Activated naive CD8-positive, alpha-beta T cell treated with anti-CD3 and anti-CD28 coated beads, Interleukin-2, amount 10 ng/mL, durations not matched to agents 7 days and 5 days (primary cell): ENCODE measurements at regions not wholly inside any gene's neighbourhood (a gene's known extent, or its start where the extent isn't known, plus 50 kb on each side); places are given as distances from the start of the nearest gene placed in this dataset.

Source experiments
- ATAC-seq: fragments of 150-1000 bp; cut with Tn5 transposase; one replicate; pipeline ENCODE4 v1.10.0; 2021; ENCODE audit warnings: low read depth, moderate library complexity
- POLR2A ChIA-PET: fragments of 350-600 bp; sonication (Branson Sonifier 250); formaldehyde crosslinking; loops from one replicate; lab custom pipeline; 2021; ENCODE audit warnings: antibody characterized with exemption; lab: Charles Lee
- DNase-seq: peaks from one replicate; pipeline ENCODE4 v3.0.0; 2021
- H3K27ac Mint-ChIP-seq: one replicate; pipeline ENCODE4 v1.8.0; 2022; ENCODE audit warnings: mild to moderate bottlenecking, mixed read lengths
- H3K27me3 Mint-ChIP-seq: one replicate; pipeline ENCODE4 v1.8.0; 2022; ENCODE audit warnings: mild to moderate bottlenecking, moderate library complexity, mixed read lengths
- H3K36me3 Mint-ChIP-seq: one replicate; pipeline ENCODE4 v1.8.0; 2021; ENCODE audit warnings: mild to moderate bottlenecking, mixed read lengths
- H3K4me1 Mint-ChIP-seq: one replicate; pipeline ENCODE4 v1.8.0; 2021; ENCODE audit warnings: mixed read lengths
- H3K4me3 Mint-ChIP-seq: one replicate; pipeline ENCODE4 v1.8.0; 2022; ENCODE audit warnings: mild to moderate bottlenecking, moderate library complexity, mixed read lengths
- H3K9me3 Mint-ChIP-seq: one replicate; pipeline ENCODE4 v1.8.0; 2021; ENCODE audit warnings: mixed read lengths

- DNase-seq (no peak), ATAC-seq (no peak)
- Mint-ChIP-seq H3K27ac (no peak overlapping the region), H3K27me3 (no peaks in the 10 kb centered on the region), H3K36me3 (no peaks in the 10 kb centered on the region), H3K4me1 (peaks cover 8% of the 10 kb centered on the region), H3K9me3 (peaks cover 2% of the 10 kb centered on the region), H3K4me3 (no peak overlapping the region)
- POLR2A ChIA-PET, result interaction anchor here (0.8 kb wide), 1 partner anchor 287 kb away, joined by 3 read pairs; the partner anchor contains the start of gene TRIB2
These were observed 287.9 kb upstream of the TRIB2 start for GRCh38 chr2:12428786-12429185.

- DNase-seq (no peak), ATAC-seq (no peak)
- POLR2A ChIA-PET, result no interaction called here
- H3K36me3 Mint-ChIP-seq, result no peaks in the 10 kb centered on the region
- peaks cover 2% of the 10 kb centered on the region for H3K9me3 Mint-ChIP-seq
- H3K27me3 Mint-ChIP-seq, result no peaks in the 10 kb centered on the region
- H3K27ac Mint-ChIP-seq, result peak overlapping the region; percentile 52
- peak overlapping the region; percentile 41 for H3K4me3 Mint-ChIP-seq
- H3K4me1 Mint-ChIP-seq, result peaks cover 8% of the 10 kb centered on the region
These were observed 286.8 kb upstream of the TRIB2 start for GRCh38 chr2:12429779-12430406.

DNA sequence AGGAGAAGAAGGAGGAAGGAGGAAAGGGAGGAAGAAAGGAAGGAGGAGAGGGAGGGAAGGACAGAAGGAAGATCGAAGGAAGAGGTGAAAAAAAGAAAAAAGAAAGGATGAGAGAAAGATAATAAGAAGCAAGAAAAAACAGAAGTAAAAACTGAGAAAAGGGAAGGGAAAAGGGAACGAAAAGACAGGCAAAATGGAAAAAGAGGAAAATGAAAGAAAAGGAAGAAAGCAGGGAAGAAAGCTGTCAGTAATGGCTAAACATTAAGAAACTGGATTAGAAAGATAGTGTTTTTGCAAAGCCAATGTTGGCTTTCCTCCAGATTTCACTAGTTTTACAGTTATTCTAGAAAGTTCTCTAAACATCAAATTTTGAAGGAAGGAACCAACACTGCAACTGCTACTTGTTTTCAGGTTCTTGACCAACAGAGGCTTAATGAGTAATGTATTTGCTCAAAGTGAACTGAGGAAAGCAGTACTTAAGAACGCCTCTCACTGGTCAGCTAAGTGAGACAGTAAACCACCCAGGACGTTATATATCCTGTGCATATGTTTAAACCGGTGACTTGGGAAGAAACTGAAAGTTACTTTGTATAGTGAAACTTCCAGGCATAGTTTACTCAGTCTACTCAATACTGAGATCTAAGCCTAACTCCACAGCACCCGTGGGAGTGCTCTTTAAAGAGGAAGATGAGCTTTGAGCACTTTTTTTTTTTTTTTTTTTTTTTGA, 286.2 kb upstream of the TRIB2 start:
- Mint-ChIP-seq H3K36me3 (no peaks in the 10 kb centered on the region), H3K9me3 (peaks cover 2% of the 10 kb centered on the region), H3K4me1 (peaks cover 8% of the 10 kb centered on the region), H3K4me3 (peak overlapping the region; percentile 56), H3K27me3 (no peaks in the 10 kb centered on the region), H3K27ac (peak overlapping the region; percentile 62)
- peak; percentile 84 for ATAC-seq
- POLR2A ChIA-PET, result interaction anchor here (0.6 to 1.0 kb wide), 2 partner anchors 286 to 500 kb away, joined by 3 to 5 read pairs; partner anchors contain the start of gene TRIB2
- DNase-seq, result no peak

DNA sequence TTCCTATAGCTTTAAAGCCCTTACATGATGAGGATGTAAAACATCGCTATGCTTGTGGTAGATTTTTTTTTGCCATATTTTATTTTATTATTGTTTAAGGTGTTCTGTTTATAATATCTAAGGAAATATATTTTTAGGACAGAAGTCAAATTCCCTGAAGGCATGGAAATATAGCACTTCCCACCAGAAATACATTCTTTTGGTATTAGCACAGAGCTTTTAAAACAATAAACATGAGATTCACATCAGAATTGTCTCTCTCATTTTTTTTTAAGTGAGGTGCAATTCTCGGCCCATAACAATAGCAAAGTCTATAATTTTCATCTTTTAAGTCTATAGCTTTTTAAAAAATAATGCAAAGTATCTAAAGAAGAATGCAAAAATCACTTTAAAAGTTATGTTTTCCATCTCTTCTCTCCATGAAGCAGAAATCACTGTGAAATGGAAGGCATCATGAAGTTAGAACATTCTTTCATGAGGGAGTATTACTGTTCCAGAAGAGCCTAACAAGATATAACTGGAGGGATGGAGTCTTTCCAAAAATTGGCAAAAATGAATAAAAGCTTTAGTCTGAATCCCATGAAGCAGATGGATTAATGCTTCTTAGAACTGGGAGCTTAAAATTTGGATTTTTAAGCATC, 283.6 kb upstream of the TRIB2 start:
- no peak for ATAC-seq
- DNase-seq, result no peak
- Mint-ChIP-seq H3K4me3 (no peak overlapping the region), H3K27ac (no peak overlapping the region), H3K36me3 (peaks cover 2% of the 10 kb centered on the region), H3K9me3 (peaks cover 2% of the 10 kb centered on the region), H3K27me3 (no peaks in the 10 kb centered on the region), H3K4me1 (peaks cover 15% of the 10 kb centered on the region)
- POLR2A ChIA-PET, result interaction anchor here (0.9 to 1.6 kb wide), 2 partner anchors 81 to 283 kb away, joined by 3 to 5 read pairs; partner anchors contain the start of gene TRIB2

DNA sequence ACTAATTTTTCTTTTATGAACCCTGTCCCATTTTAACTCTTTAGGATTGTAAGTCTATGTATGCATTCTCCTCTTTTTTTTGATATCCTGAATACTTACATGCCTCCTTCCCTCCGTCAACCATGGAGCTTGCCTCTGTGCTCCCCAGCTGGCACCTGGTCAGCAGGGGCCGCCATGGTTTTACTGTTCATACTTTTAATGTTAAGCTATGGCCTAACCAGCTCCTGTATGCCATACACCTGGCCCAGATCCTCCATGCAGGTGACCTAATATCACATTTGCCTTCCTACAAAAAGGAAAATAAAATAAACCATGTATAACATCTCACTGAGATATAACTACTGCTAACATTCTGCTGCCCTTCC, 283.1 kb upstream of the TRIB2 start:
- Mint-ChIP-seq H3K4me3 (no peak overlapping the region), H3K36me3 (peaks cover 2% of the 10 kb centered on the region), H3K27me3 (no peaks in the 10 kb centered on the region), H3K27ac (no peak overlapping the region), H3K9me3 (peaks cover 2% of the 10 kb centered on the region), H3K4me1 (peaks cover 15% of the 10 kb centered on the region)
- no peak for DNase-seq
- POLR2A ChIA-PET, result interaction anchor here (0.9 to 1.6 kb wide), 2 partner anchors 80 to 282 kb away, joined by 3 to 5 read pairs; partner anchors contain the start of gene TRIB2
- no peak for ATAC-seq

DNA sequence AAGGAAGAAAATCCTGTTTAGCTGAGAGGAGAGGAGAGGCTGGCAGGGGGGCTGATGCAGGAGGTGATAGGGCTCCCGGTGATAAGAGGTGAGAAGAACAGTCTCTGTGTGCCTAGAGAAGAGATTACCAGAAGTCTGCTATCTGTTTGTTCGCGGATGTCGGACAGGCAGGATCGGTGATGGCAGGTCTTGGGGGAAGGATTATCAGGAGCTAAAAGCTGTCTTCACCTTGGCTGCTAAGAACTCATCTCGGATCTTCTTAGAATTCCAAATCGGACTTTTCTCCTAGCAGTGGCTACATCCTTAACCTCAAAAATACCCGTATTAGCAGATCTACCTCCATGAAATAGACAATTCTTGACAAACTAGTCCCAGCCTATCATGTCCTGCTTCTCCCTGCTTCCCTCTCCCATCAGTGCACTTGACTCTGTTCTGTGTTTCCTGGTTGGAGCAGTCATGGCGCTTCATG, 282.1 kb upstream of the TRIB2 start:
- H3K4me3 Mint-ChIP-seq, result no peak overlapping the region
- ATAC-seq (no peak), DNase-seq (no peak)
- no peak overlapping the region for H3K27ac Mint-ChIP-seq
- no peaks in the 10 kb centered on the region for H3K27me3 Mint-ChIP-seq
- peaks cover 2% of the 10 kb centered on the region for H3K36me3 Mint-ChIP-seq
- H3K9me3 Mint-ChIP-seq, result peaks cover 2% of the 10 kb centered on the region
- peaks cover 15% of the 10 kb centered on the region for H3K4me1 Mint-ChIP-seq
- POLR2A ChIA-PET, result no interaction called here

GRCh38 chr2:12435430-12436222, 281.1 kb upstream of the TRIB2 start:
- H3K4me1 Mint-ChIP-seq, result peaks cover 9% of the 10 kb centered on the region
- POLR2A ChIA-PET, result no interaction called here

GRCh38 chr2:12436483-12436882, 280.3 kb upstream of the TRIB2 start:
- DNase-seq, result no peak
- peaks cover 2% of the 10 kb centered on the region for H3K36me3 Mint-ChIP-seq
- H3K9me3 Mint-ChIP-seq, result no peaks in the 10 kb centered on the region
- H3K4me1 Mint-ChIP-seq, result peaks cover 7% of the 10 kb centered on the region
- H3K4me3 Mint-ChIP-seq, result no peak overlapping the region
- no peak for ATAC-seq
- POLR2A ChIA-PET, result no interaction called here
- H3K27ac Mint-ChIP-seq, result no peak overlapping the region
- H3K27me3 Mint-ChIP-seq, result no peaks in the 10 kb centered on the region

More at GRCh38 chr2:12435430-12436222, 281.1 kb upstream of the TRIB2 start:
- Mint-ChIP-seq H3K27ac (no peak overlapping the region), H3K9me3 (no peaks in the 10 kb centered on the region), H3K4me3 (no peak overlapping the region), H3K36me3 (peaks cover 2% of the 10 kb centered on the region), H3K27me3 (no peaks in the 10 kb centered on the region)
- no peak for ATAC-seq
- no peak for DNase-seq

DNA sequence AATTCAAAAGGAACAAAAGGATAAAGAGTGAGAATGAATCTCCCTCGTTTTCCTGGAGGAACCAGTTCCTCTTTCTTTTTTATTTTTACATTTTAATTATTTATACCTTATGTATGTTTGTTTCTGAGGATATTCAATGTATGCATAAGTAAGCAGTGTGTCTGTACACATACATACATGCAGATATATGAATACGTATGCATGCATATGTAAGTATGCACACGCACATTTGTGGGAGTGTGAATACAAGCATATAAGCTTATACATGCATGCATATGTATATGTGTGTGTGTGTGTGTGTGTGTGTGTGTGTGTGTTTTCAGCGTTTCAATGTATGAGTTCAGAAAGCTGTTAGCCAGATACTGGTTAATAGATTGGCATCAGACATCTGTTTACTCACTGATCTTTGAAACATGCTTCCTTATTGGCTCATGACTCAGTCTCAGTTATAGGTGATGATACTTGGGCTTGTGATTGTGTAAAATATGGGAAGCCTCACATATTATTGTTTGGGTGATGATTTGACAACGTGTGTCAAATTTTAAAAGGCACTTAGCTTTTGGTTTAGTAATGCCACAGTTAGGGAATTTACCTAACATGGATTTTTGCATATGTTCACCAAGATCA, 279.7 kb upstream of the TRIB2 start:
- DNase-seq (no peak), ATAC-seq (no peak)
- Mint-ChIP-seq H3K4me3 (no peak overlapping the region), H3K9me3 (peaks cover 4% of the 10 kb centered on the region), H3K27me3 (no peaks in the 10 kb centered on the region), H3K27ac (no peak overlapping the region), H3K4me1 (peaks cover 11% of the 10 kb centered on the region), H3K36me3 (peaks cover 2% of the 10 kb centered on the region)
- POLR2A ChIA-PET, result no interaction called here

DNA sequence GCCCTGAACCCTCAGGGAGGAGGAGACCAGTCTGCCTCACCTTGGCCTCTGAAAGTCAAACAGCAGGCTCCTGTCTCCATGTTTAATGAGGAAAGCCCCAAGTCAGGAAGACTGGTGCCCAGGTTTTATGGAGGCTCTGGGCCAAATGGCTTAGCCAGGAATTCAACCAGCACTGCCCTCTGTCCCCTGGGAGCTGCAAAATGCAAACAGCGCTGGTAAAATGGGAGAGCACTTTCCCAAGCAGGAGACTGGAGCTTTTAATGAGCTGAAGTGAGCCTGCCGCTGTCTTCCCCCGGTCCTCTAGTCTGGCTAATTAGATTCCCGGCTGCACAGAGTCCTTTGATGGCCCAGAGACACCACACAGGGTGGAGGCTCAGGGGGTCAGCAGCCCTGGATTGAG, 276.0 kb upstream of the TRIB2 start:
- H3K4me3 Mint-ChIP-seq, result no peak overlapping the region
- no peaks in the 10 kb centered on the region for H3K27me3 Mint-ChIP-seq
- peaks cover 4% of the 10 kb centered on the region for H3K9me3 Mint-ChIP-seq
- H3K4me1 Mint-ChIP-seq, result peaks cover 11% of the 10 kb centered on the region
- DNase-seq (no peak), ATAC-seq (no peak)
- peaks cover 4% of the 10 kb centered on the region for H3K36me3 Mint-ChIP-seq
- POLR2A ChIA-PET, result no interaction called here
- H3K27ac Mint-ChIP-seq, result no peak overlapping the region

DNA sequence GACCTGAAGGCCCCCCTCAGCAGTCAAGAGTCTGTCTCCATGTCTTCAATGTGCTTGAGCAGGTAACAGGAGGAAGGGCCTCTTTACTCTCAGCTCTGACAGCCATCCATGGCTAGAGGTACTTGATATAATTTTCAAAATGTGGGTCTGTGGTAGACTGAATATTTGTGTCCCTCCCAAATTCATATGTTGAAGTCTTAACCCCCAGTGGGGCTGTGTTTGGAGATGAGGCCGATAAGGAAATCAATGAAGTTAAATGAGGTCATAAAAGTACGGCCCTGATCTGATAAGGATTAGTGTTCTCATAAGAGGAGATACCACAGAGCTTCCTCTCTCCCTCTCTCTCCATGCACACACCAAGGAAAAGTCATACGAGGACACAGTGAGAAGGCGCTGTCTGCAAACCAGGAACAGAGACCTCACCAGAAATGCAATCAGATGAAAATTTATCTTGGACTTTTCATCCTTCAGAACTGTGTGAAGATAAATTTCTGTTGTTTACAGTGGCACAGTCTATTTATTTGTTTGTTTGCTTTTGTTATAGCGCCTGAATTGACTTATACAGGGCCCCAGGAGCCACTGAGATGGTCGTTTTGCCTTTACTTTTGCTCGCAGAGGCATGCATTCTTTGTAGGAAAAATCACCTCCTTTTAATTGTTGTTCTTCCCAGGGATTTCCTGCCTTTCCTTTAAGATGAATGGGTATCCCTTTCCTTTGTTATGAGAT, 274.8 kb upstream of the TRIB2 start:
- Mint-ChIP-seq H3K9me3 (peaks cover 4% of the 10 kb centered on the region), H3K27ac (no peak overlapping the region), H3K4me3 (no peak overlapping the region), H3K36me3 (peaks cover 1% of the 10 kb centered on the region), H3K27me3 (no peaks in the 10 kb centered on the region), H3K4me1 (peaks cover 5% of the 10 kb centered on the region)
- POLR2A ChIA-PET, result no interaction called here
- ATAC-seq (no peak), DNase-seq (no peak)

GRCh38 chr2:12442476-12442847, 274.3 kb upstream of the TRIB2 start:
- POLR2A ChIA-PET, result no interaction called here
- Mint-ChIP-seq H3K9me3 (peaks cover 4% of the 10 kb centered on the region), H3K4me1 (peaks cover 5% of the 10 kb centered on the region), H3K4me3 (no peak overlapping the region), H3K36me3 (peaks cover 1% of the 10 kb centered on the region), H3K27ac (no peak overlapping the region), H3K27me3 (no peaks in the 10 kb centered on the region)
- no peak for ATAC-seq
- DNase-seq, result no peak
